ENCODE measurements at regions not wholly inside any gene's neighbourhood (a gene's known extent, or its start where the extent isn't known, plus 50 kb on each side); places are given as distances from the start of the nearest gene placed in this dataset.
"Not testable (repeated sequence)": the region's sequence is repeated elsewhere in the genome, so short reads cannot be mapped to it uniquely, and the experiment has no call there.

DNA sequence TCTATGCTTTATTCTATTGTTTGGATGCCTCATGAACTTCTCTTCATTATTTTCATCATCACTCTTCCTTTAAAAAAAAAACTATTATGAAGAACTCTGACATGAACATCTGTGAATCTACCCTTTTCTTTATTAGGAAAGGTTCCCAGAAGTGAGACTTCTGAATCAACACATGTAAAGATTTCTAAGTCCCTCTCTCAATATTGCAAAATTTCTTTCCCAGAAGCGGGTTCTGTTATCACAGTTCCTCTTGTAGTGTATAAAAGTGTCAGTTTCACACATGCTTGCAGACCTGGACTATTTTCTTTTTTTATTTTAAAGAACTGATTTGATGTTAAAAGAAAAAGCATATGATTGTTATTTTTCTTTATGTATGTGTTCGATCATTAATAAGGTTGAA, 330.8 kb upstream of the KLF3 start:
- no peak overlapping the region for H3K27ac ChIP-seq
- no peak for TF ChIP-seq CTCF (IDR thresholded peaks at IDR 0.05)
- no peak overlapping the region for H3K9ac ChIP-seq
- no peaks in the 10 kb centered on the region for H3K36me3 ChIP-seq (ENCODE audit: control insufficient read depth, insufficient read depth, low read length)
- H3K4me2 ChIP-seq (ENCODE audit: low read length) = no peak overlapping the region
- no peaks in the 10 kb centered on the region for H3K27me3 ChIP-seq (ENCODE audit: control insufficient read depth, insufficient read depth, low read length)
- no peaks in the 10 kb centered on the region for H3K9me3 ChIP-seq (ENCODE audit: control insufficient read depth, low read length)
- H2AFZ ChIP-seq = no peak overlapping the region
- no peaks in the 10 kb centered on the region for H3K79me2 ChIP-seq
- H3K4me3 ChIP-seq (ENCODE audit: low read depth, low read length) = no peak overlapping the region
- H3K4me1 ChIP-seq = peaks cover 1% of the 10 kb centered on the region

DNA sequence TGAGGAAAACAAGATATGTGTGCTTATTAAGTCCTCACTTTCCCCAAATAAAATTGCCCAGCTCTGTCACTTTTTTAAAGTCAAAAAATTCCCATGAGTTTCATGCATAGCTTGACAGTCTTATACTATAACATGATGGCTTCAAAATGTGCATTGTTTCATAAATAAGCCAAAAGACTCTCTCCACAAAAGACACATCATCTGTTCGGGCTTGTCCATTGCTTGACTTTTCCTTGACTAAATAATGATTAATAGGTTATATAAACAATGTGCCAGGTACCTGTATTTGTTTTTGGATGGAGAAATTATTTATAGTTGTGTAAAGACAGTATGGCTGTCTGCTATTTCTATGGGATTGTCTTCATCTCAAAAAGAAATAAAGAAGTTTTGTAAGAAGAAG, 329.2 kb upstream of the KLF3 start:
- H3K27me3 ChIP-seq (ENCODE audit: control insufficient read depth, insufficient read depth, low read length) = no peaks in the 10 kb centered on the region
- no peak overlapping the region for H3K4me2 ChIP-seq (ENCODE audit: low read length)
- TF ChIP-seq CTCF (IDR thresholded peaks at IDR 0.05) = no peak
- H3K9ac ChIP-seq = no peak overlapping the region
- H3K36me3 ChIP-seq (ENCODE audit: control insufficient read depth, insufficient read depth, low read length) = no peaks in the 10 kb centered on the region
- no peaks in the 10 kb centered on the region for H3K4me1 ChIP-seq
- H3K4me3 ChIP-seq (ENCODE audit: low read depth, low read length) = no peak overlapping the region
- H3K79me2 ChIP-seq = no peaks in the 10 kb centered on the region
- no peak overlapping the region for H2AFZ ChIP-seq
- H3K9me3 ChIP-seq (ENCODE audit: control insufficient read depth, low read length) = no peaks in the 10 kb centered on the region
- no peak overlapping the region for H3K27ac ChIP-seq

DNA sequence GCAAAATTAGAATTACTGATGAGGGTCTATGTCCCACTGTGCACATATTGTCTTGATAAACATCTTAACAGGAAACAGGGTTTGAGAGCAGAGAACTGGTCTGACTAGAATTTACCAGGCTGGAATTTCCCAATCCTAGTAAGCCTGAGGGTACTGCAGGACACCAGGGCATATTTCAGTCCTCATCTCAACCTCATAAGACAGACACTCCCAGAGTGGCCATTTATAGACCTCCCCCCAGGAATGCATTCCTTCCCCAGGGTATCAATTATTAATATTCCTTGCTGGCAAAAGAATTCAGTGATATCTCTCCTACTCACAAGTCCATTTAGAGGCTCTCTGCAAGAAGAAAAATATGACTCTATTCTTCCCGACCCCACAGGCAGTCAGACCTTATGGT, 325.1 kb upstream of the KLF3 start:
- H3K27ac ChIP-seq; H2AFZ ChIP-seq; H3K36me3 ChIP-seq (ENCODE audit: control insufficient read depth, insufficient read depth, low read length); H3K79me2 ChIP-seq; H3K9ac ChIP-seq; H3K27me3 ChIP-seq (ENCODE audit: control insufficient read depth, insufficient read depth, low read length); H3K4me2 ChIP-seq (ENCODE audit: low read length); H3K4me3 ChIP-seq (ENCODE audit: low read depth, low read length); H3K9me3 ChIP-seq (ENCODE audit: control insufficient read depth, low read length); H3K4me1 ChIP-seq: not testable (repeated sequence)

DNA sequence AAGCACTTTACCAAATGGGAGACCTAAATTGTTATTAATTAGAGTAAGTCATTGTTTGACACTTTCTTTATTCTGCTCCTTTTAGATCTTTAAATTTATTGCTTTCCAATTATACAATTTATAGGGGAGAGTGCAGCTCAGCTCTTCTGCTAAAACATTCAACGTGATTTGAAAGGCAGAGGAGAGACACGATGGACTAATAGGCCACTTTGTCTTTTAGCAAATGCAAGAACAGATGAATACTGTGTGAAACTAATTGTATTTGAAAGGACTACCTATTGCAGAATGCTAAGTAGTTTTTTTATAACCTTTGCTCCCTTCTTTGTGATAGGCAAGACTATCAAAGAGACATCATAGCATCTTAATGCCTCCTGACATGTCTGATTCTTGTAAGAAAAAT, 320.4 kb upstream of the KLF3 start:
- H3K4me3 ChIP-seq (ENCODE audit: low read depth, low read length) = no peak overlapping the region
- peak overlapping the region; percentile 33 for H2AFZ ChIP-seq
- H3K9me3 ChIP-seq (ENCODE audit: control insufficient read depth, low read length) = no peaks in the 10 kb centered on the region
- no peaks in the 10 kb centered on the region for H3K4me1 ChIP-seq
- no peak overlapping the region for H3K27ac ChIP-seq
- no peak overlapping the region for H3K9ac ChIP-seq
- no peak overlapping the region for H3K4me2 ChIP-seq (ENCODE audit: low read length)
- H3K36me3 ChIP-seq (ENCODE audit: control insufficient read depth, insufficient read depth, low read length) = no peaks in the 10 kb centered on the region
- no peaks in the 10 kb centered on the region for H3K27me3 ChIP-seq (ENCODE audit: control insufficient read depth, insufficient read depth, low read length)
- no peak for TF ChIP-seq CTCF (IDR thresholded peaks at IDR 0.05)
- H3K79me2 ChIP-seq = no peaks in the 10 kb centered on the region

DNA sequence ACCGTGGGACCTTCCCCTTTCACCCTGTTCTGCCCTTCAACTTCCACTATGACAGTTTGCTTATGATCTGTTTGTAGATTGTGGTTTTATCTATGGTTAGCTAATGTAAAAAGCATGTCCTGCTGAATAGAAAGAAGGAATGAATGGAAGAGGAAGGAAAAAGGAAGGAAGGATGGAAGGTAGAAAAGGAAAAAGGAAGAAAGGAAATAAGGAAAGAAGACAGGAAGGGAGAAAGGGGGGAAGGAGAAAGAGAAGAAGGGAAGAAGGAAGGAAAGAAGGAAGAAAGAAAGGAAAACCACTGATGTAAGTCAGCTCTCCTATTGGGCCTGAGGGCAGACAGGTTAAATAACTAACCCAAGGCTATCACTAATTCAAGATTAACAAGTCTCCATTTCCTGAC, 319.1 kb upstream of the KLF3 start:
- H3K27ac ChIP-seq = no peak overlapping the region
- no peaks in the 10 kb centered on the region for H3K9me3 ChIP-seq (ENCODE audit: control insufficient read depth, low read length)
- no peaks in the 10 kb centered on the region for H3K27me3 ChIP-seq (ENCODE audit: control insufficient read depth, insufficient read depth, low read length)
- no peak overlapping the region for H3K4me2 ChIP-seq (ENCODE audit: low read length)
- H3K79me2 ChIP-seq = no peaks in the 10 kb centered on the region
- H3K9ac ChIP-seq = no peak overlapping the region
- H3K36me3 ChIP-seq (ENCODE audit: control insufficient read depth, insufficient read depth, low read length) = no peaks in the 10 kb centered on the region
- no peaks in the 10 kb centered on the region for H3K4me1 ChIP-seq
- no peak overlapping the region for H2AFZ ChIP-seq
- no peak for TF ChIP-seq CTCF (IDR thresholded peaks at IDR 0.05)
- no peak overlapping the region for H3K4me3 ChIP-seq (ENCODE audit: low read depth, low read length)
